Erythroblast (primary cell): ENCODE measurements at regions not wholly inside any gene's neighbourhood (a gene's known extent, or its start where the extent isn't known, plus 50 kb on each side); places are given as distances from the start of the nearest gene placed in this dataset.

Source experiments
- GATA1 ChIP-seq: IDR thresholded peaks from 2 replicates; pipeline ENCODE4 v1.6.1; 2011; ENCODE audit warnings: low read depth, mild to moderate bottlenecking, control low read depth, low read length, moderate library complexity
- POLR2A ChIP-seq: IDR thresholded peaks from 2 replicates; pipeline ENCODE4 v1.6.1; 2011; ENCODE audit warnings: mild to moderate bottlenecking, low read length

- TF ChIP-seq POLR2A (no peak), GATA1 (no peak)
Measured at GRCh38 chr22:27381552-27381951, 420.0 kb downstream of the MN1 start.
